Natural killer cell (primary cell): ENCODE measurements at regions not wholly inside any gene's neighbourhood (a gene's known extent, or its start where the extent isn't known, plus 50 kb on each side); places are given as distances from the start of the nearest gene placed in this dataset.

Experiments used
- ATAC-seq, 3 donors: fragments of 150-1000 bp in 2 of 3; fragments of 200-7000 bp in 1 of 3; cut with Tn5 transposase; 1 replicate in 1 of 3; 2 replicates in 2 of 3; pipeline ENCODE4 v1.10.0; 2021; ENCODE audit warnings: mild to moderate bottlenecking in 2 of 3, moderate library complexity in 2 of 3
- DNase-seq, 2 donors: peaks; one replicate each; pipeline versions ENCODE4 v3.0.0 to v3.0.0-alpha.2; 2013 to 2021; ENCODE audit warnings: mixed read lengths in 1 of 2
- H3K27ac ChIP-seq: one replicate; pipeline ENCODE4 v1.5.1; 2013; ENCODE audit warnings: mild to moderate bottlenecking, low read length
- H3K27me3 ChIP-seq: one replicate; pipeline ENCODE4 v1.6.1; 2013; ENCODE audit warnings: low read length; ENCODE audit not compliant: control insufficient read depth, insufficient read depth
- H3K36me3 ChIP-seq: one replicate; pipeline ENCODE4 v1.6.1; 2013; ENCODE audit warnings: low read length; ENCODE audit not compliant: control insufficient read depth, insufficient read depth
- H3K4me1 ChIP-seq: one replicate; pipeline ENCODE4 v1.6.1; 2013; ENCODE audit warnings: low read length; ENCODE audit not compliant: control insufficient read depth, insufficient read depth
- H3K4me3 ChIP-seq: one replicate; pipeline ENCODE4 v1.5.1; 2013; ENCODE audit warnings: low read length
- H3K9me3 ChIP-seq: one replicate; pipeline ENCODE4 v1.6.1; 2013; ENCODE audit warnings: low read length; ENCODE audit not compliant: control insufficient read depth, insufficient read depth
- H3K27ac Mint-ChIP-seq, 2 donors: one replicate each; pipeline ENCODE4 v1.8.0; 2022; ENCODE audit warnings: mild to moderate bottlenecking in 2 of 2, mixed read lengths in 2 of 2, moderate library complexity in 1 of 2
- H3K27me3 Mint-ChIP-seq, 2 donors: one replicate each; pipeline ENCODE4 v1.8.0; 2022; ENCODE audit warnings: low read depth in 2 of 2, mixed read lengths in 2 of 2
- H3K36me3 Mint-ChIP-seq: one replicate; pipeline ENCODE4 v1.8.0; 2022; ENCODE audit warnings: mixed read lengths
- H3K4me1 Mint-ChIP-seq, 2 donors: one replicate each; pipeline ENCODE4 v1.8.0; 2022; ENCODE audit warnings: mixed read lengths in 2 of 2
- H3K4me3 Mint-ChIP-seq: one replicate; pipeline ENCODE4 v1.8.0; 2022; ENCODE audit warnings: mild to moderate bottlenecking, moderate library complexity, mixed read lengths
- H3K9me3 Mint-ChIP-seq, 2 donors: one replicate each; pipeline ENCODE4 v1.8.0; 2022; ENCODE audit warnings: mixed read lengths in 2 of 2
- WGBS: methylation state at CpG from one replicate; pipeline ENCODE4 v1.1.7; 2013; ENCODE audit warnings: missing lambda C conversion rate; ENCODE audit not compliant: insufficient coverage; 5-methylcytosine and 5-hydroxymethylcytosine counted together
- intact Hi-C: fragments of 100-400 bp; cut with micrococcal nuclease; formaldehyde crosslinking; loops from one replicate; pipeline ENCODE4 v1.14.2; 2022
- TF ChIP-seq, protein P1 (sequence below): fragments of 200-600 bp; IDR thresholded peaks from one replicate; pipeline ENCODE4 v1.8.0; 2022; ENCODE audit warnings: antibody characterized with exemption

DNA sequence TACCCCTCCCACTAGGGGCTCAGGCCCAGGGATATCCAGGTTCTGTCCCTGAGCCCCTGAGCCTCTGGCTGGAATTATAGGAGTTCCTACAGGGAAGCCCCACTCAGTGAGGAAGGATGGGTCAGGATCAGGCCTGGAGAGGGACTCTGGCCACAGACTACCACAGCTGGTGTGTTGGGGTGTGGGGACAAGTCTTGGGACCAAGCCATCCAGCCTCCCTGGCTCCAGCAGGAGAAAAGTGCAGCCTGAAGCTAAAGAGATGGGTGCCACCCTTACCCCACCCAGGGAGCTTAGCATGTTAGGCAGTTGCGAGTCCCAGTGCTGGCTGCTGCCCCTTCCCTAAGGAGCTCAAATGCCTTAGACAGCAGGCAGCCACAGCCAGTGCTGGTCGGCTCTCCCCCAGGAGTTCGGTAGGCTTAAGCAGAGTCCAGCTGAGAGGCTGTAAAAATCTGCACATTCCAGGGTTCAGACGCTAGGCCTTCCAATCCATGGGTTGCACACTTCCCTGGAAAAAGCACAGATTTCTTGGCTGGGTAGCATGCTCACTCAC lies 96.2 kb upstream of the CYYR1 start:
- DNase-seq (no peak), ATAC-seq (no peak)
- no peaks in the 10 kb centered on the region for H3K27me3 Mint-ChIP-seq
- 89% methylated on average over 4 of the region's 4 CpGs for WGBS
- no peaks in the 10 kb centered on the region for H3K36me3 Mint-ChIP-seq
- no peak overlapping the region for H3K4me3 Mint-ChIP-seq
- H3K4me3 ChIP-seq = no peak overlapping the region
- H3K9me3 Mint-ChIP-seq = peaks cover 3 to 7% of the 10 kb centered on the region in 2 donors
- H3K4me1 ChIP-seq = no peaks in the 10 kb centered on the region
- no peaks in the 10 kb centered on the region for H3K36me3 ChIP-seq
- H3K4me1 Mint-ChIP-seq = no peaks in the 10 kb centered on the region
- H3K27ac ChIP-seq = no peak overlapping the region
- H3K27ac Mint-ChIP-seq = no peak overlapping the region
- peaks cover 7% of the 10 kb centered on the region for H3K9me3 ChIP-seq
- intact Hi-C loops = no loop called here
- H3K27me3 ChIP-seq = no peaks in the 10 kb centered on the region
- TF ChIP-seq, protein P1, sequence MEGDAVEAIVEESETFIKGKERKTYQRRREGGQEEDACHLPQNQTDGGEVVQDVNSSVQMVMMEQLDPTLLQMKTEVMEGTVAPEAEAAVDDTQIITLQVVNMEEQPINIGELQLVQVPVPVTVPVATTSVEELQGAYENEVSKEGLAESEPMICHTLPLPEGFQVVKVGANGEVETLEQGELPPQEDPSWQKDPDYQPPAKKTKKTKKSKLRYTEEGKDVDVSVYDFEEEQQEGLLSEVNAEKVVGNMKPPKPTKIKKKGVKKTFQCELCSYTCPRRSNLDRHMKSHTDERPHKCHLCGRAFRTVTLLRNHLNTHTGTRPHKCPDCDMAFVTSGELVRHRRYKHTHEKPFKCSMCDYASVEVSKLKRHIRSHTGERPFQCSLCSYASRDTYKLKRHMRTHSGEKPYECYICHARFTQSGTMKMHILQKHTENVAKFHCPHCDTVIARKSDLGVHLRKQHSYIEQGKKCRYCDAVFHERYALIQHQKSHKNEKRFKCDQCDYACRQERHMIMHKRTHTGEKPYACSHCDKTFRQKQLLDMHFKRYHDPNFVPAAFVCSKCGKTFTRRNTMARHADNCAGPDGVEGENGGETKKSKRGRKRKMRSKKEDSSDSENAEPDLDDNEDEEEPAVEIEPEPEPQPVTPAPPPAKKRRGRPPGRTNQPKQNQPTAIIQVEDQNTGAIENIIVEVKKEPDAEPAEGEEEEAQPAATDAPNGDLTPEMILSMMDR = no peak

DNA sequence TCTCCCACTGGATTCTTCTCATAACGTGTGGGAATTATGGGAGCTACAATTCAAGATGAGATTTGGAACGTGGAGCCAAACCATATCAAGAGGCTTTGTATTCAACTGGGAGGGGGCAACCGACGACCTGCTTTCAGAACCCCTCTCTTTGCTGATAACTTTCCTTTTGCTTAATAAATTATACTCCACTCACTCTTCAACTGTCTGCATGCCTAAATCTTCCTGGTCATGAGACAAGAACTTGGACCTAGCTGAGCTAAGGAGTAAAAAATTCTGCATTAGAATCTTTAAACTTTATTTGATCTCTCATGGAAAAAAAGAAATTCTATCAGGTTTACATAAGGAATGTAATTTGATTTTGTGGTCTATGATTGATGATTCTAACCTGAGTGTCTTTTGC lies 86.7 kb upstream of the CYYR1 start:
- Histone ChIP-seq H3K4me1 (no peaks in the 10 kb centered on the region), H3K4me3 (no peak overlapping the region), H3K27me3 (no peaks in the 10 kb centered on the region), H3K36me3 (no peaks in the 10 kb centered on the region), H3K27ac (no peak overlapping the region), H3K9me3 (no peaks in the 10 kb centered on the region)
- intact Hi-C loops = no loop called here
- TF ChIP-seq, protein P1 = no peak
- Mint-ChIP-seq H3K27ac (no peak overlapping the region), H3K9me3 (peaks cover 5 to 14% of the 10 kb centered on the region in 2 donors), H3K4me1 (no peaks in the 10 kb centered on the region), H3K36me3 (no peaks in the 10 kb centered on the region), H3K27me3 (no peaks in the 10 kb centered on the region), H3K4me3 (no peak overlapping the region)
- 71% methylated on average over 4 of the region's 4 CpGs for WGBS
- DNase-seq (no peak), ATAC-seq (no peak)

DNA sequence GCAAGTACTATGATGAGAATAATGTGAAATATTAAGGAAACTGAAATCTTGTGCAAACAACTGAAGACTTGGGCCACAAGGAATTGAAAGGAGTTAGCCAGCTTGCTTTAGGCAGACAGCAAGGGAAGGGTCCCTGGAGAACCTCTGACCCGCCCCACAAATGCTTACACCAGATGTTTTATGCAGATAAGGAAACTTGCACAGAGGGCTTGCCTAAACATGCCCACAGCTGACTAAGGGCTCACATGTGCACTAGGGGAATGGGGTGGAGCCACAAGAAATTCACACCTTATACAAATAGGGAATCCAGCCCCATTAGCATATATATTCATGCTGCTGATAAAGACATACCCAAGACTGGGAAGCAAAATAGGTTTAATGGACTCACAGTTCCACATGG lies 86.1 kb upstream of the CYYR1 start:
- Mint-ChIP-seq H3K36me3 (no peaks in the 10 kb centered on the region), H3K4me1 (no peaks in the 10 kb centered on the region), H3K27me3 (no peaks in the 10 kb centered on the region), H3K9me3 (peaks cover 5 to 14% of the 10 kb centered on the region in 2 donors), H3K27ac (no peak overlapping the region), H3K4me3 (no peak overlapping the region)
- intact Hi-C loops = no loop called here
- Histone ChIP-seq H3K9me3 (no peaks in the 10 kb centered on the region), H3K4me3 (no peak overlapping the region), H3K27ac (no peak overlapping the region), H3K4me1 (no peaks in the 10 kb centered on the region), H3K27me3 (no peaks in the 10 kb centered on the region), H3K36me3 (no peaks in the 10 kb centered on the region)
- WGBS = 100% methylated on average over 1 of the region's 1 CpG
- ATAC-seq (no peak), DNase-seq (no peak)
- TF ChIP-seq, protein P1 = no peak

DNA sequence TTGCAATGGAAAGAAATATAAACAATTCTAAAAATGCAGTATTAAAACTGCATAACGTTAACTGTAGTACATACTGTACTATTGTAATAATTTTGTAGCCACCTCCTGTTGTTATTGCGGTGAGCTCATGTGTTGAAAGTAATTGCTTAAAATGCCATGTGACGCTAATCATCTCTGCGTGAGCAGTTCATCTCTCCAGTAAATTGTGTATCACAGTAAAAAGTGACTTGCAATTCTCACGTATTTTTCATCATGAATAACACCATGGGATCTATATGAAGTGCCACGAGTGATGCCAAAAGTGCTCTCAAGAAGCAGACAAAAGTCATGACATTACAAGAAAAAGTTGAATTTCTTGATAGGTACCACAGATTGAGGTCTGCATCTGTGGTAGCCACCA lies 82.4 kb upstream of the CYYR1 start:
- Histone ChIP-seq H3K36me3 (no peaks in the 10 kb centered on the region), H3K4me3 (no peak overlapping the region), H3K27ac (no peak overlapping the region), H3K4me1 (no peaks in the 10 kb centered on the region), H3K9me3 (no peaks in the 10 kb centered on the region), H3K27me3 (no peaks in the 10 kb centered on the region)
- no peak overlapping the region for H3K27ac Mint-ChIP-seq
- H3K36me3 Mint-ChIP-seq = no peaks in the 10 kb centered on the region
- intact Hi-C loops = no loop called here
- H3K9me3 Mint-ChIP-seq = peaks cover 5 to 16% of the 10 kb centered on the region in 2 donors
- TF ChIP-seq, protein P1 = no peak
- DNase-seq (no peak), ATAC-seq (no peak)
- H3K4me3 Mint-ChIP-seq = no peak overlapping the region
- no peaks in the 10 kb centered on the region for H3K27me3 Mint-ChIP-seq
- H3K4me1 Mint-ChIP-seq = no peaks in the 10 kb centered on the region
- WGBS = 86% methylated on average over 5 of the region's 6 CpGs
